ENCODE measurements at regions not wholly inside any gene's neighbourhood (a gene's known extent, or its start where the extent isn't known, plus 50 kb on each side); places are given as distances from the start of the nearest gene placed in this dataset.

GRCh38 chr18:26746826-26747475 is 118.6 kb downstream of the AQP4 start:
- in situ Hi-C loops (cut with HindIII; ENCODE audit: low pct_unique_long_range_greater_than_20kb, low sequenced_read_pairs): no loop called here
- peak; percentile 8 for DNase-seq (ENCODE audit: low read depth, low spot score)

GRCh38 chr18:26746398-26746797 is 119.1 kb downstream of the AQP4 start:
- peak; percentile 78 for DNase-seq (ENCODE audit: low read depth, low spot score)
- in situ Hi-C loops (cut with HindIII; ENCODE audit: low pct_unique_long_range_greater_than_20kb, low sequenced_read_pairs): no loop called here

GRCh38 chr18:26745288-26746181 is 120.0 kb downstream of the AQP4 start:
- in situ Hi-C loops (cut with HindIII; ENCODE audit: low pct_unique_long_range_greater_than_20kb, low sequenced_read_pairs): no loop called here
- DNase-seq (ENCODE audit: low read depth, low spot score): no peak

- no peak for DNase-seq (ENCODE audit: low read depth, low spot score)
- in situ Hi-C loops (cut with HindIII; ENCODE audit: low pct_unique_long_range_greater_than_20kb, low sequenced_read_pairs): no loop called here
Measured at GRCh38 chr18:26741758-26742157, 123.7 kb downstream of the AQP4 start.

- in situ Hi-C loops (cut with HindIII; ENCODE audit: low pct_unique_long_range_greater_than_20kb, low sequenced_read_pairs): no loop called here
Measured at GRCh38 chr18:26741048-26741447, 124.5 kb downstream of the AQP4 start.

GRCh38 chr18:26740396-26740795 is 125.1 kb downstream of the AQP4 start:
- in situ Hi-C loops (cut with HindIII; ENCODE audit: low pct_unique_long_range_greater_than_20kb, low sequenced_read_pairs): no loop called here
- no peak for DNase-seq (ENCODE audit: low read depth, low spot score)

More at GRCh38 chr18:26741048-26741447, 124.5 kb downstream of the AQP4 start:
- DNase-seq (ENCODE audit: low read depth, low spot score): no peak

- in situ Hi-C loops (cut with HindIII; ENCODE audit: low pct_unique_long_range_greater_than_20kb, low sequenced_read_pairs): no loop called here
Measured at GRCh38 chr18:26738706-26739105, 126.8 kb downstream of the AQP4 start.

GRCh38 chr18:26736301-26736700 is 129.2 kb downstream of the AQP4 start:
- no peak for DNase-seq (ENCODE audit: low read depth, low spot score)
- in situ Hi-C loops (cut with HindIII; ENCODE audit: low pct_unique_long_range_greater_than_20kb, low sequenced_read_pairs): no loop called here

More at GRCh38 chr18:26738706-26739105, 126.8 kb downstream of the AQP4 start:
- no peak for DNase-seq (ENCODE audit: low read depth, low spot score)

- DNase-seq (ENCODE audit: low read depth, low spot score): no peak
- in situ Hi-C loops (cut with HindIII; ENCODE audit: low pct_unique_long_range_greater_than_20kb, low sequenced_read_pairs): no loop called here
Measured at GRCh38 chr18:26734760-26735159, 130.7 kb downstream of the AQP4 start.

- in situ Hi-C loops (cut with HindIII; ENCODE audit: low pct_unique_long_range_greater_than_20kb, low sequenced_read_pairs): no loop called here
- DNase-seq (ENCODE audit: low read depth, low spot score): no peak
Measured at GRCh38 chr18:26729449-26729848, 136.1 kb downstream of the AQP4 start.

- DNase-seq (ENCODE audit: low read depth, low spot score): no peak
- in situ Hi-C loops (cut with HindIII; ENCODE audit: low pct_unique_long_range_greater_than_20kb, low sequenced_read_pairs): no loop called here
Measured at GRCh38 chr18:26729008-26729407, 136.5 kb downstream of the AQP4 start.

- DNase-seq (ENCODE audit: low read depth, low spot score): no peak
- in situ Hi-C loops (cut with HindIII; ENCODE audit: low pct_unique_long_range_greater_than_20kb, low sequenced_read_pairs): no loop called here
Measured at GRCh38 chr18:26723981-26724380, 141.5 kb downstream of the AQP4 start.

GRCh38 chr18:26722565-26722931 is 143.0 kb downstream of the AQP4 start:
- no peak for DNase-seq (ENCODE audit: low read depth, low spot score)
- in situ Hi-C loops (cut with HindIII; ENCODE audit: low pct_unique_long_range_greater_than_20kb, low sequenced_read_pairs): no loop called here

GRCh38 chr18:26721854-26722564 is 143.5 kb downstream of the AQP4 start:
- no peak for DNase-seq (ENCODE audit: low read depth, low spot score)
- in situ Hi-C loops (cut with HindIII; ENCODE audit: low pct_unique_long_range_greater_than_20kb, low sequenced_read_pairs): no loop called here

GRCh38 chr18:26719896-26720295 is 145.6 kb downstream of the AQP4 start:
- in situ Hi-C loops (cut with HindIII; ENCODE audit: low pct_unique_long_range_greater_than_20kb, low sequenced_read_pairs): no loop called here
- peak; percentile 8 for DNase-seq (ENCODE audit: low read depth, low spot score)

GRCh38 chr18:26717123-26717719 is 148.3 kb downstream of the AQP4 start:
- no peak for DNase-seq (ENCODE audit: low read depth, low spot score)
- in situ Hi-C loops (cut with HindIII; ENCODE audit: low pct_unique_long_range_greater_than_20kb, low sequenced_read_pairs): no loop called here

- no peak for DNase-seq (ENCODE audit: low read depth, low spot score)
- in situ Hi-C loops (cut with HindIII; ENCODE audit: low pct_unique_long_range_greater_than_20kb, low sequenced_read_pairs): no loop called here
Measured at GRCh38 chr18:26714739-26715138, 150.8 kb downstream of the AQP4 start.

GRCh38 chr18:26711756-26712155 is 153.8 kb downstream of the AQP4 start:
- in situ Hi-C loops (cut with HindIII; ENCODE audit: low pct_unique_long_range_greater_than_20kb, low sequenced_read_pairs): no loop called here

More at GRCh38 chr18:26711756-26712155, 153.8 kb downstream of the AQP4 start:
- DNase-seq (ENCODE audit: low read depth, low spot score): no peak

Measured in SK-MEL-5 (cell line).